IPS DF 6.9 (cell line): ENCODE measurements at regions not wholly inside any gene's neighbourhood (a gene's known extent, or its start where the extent isn't known, plus 50 kb on each side); places are given as distances from the start of the nearest gene placed in this dataset.

Source experiments
- DNase-seq: peaks from one replicate; pipeline ENCODE4 v3.0.0-alpha.2; 2013; ENCODE audit warnings: low read depth, low spot score
- H3K27ac ChIP-seq: one replicate; pipeline ENCODE4 v1.5.1; 2013; ENCODE audit warnings: low read length, control low read depth
- H3K27me3 ChIP-seq: 2 replicates; pipeline ENCODE4 v1.6.1; 2013; ENCODE audit warnings: mild to moderate bottlenecking, low read length; ENCODE audit not compliant: control insufficient read depth, insufficient read depth
- H3K36me3 ChIP-seq: 2 replicates; pipeline ENCODE4 v1.6.1; 2013; ENCODE audit warnings: low read length; ENCODE audit not compliant: control insufficient read depth, insufficient read depth
- H3K4me1 ChIP-seq: 2 replicates; pipeline ENCODE4 v1.6.1; 2013; ENCODE audit warnings: low read length; ENCODE audit not compliant: control insufficient read depth, insufficient read depth
- H3K4me3 ChIP-seq: 2 replicates; pipeline ENCODE4 v1.5.1; 2013; ENCODE audit warnings: mild to moderate bottlenecking, low read length
- H3K9me3 ChIP-seq: 2 replicates; pipeline ENCODE4 v1.6.1; 2013; ENCODE audit warnings: low read length, inconsistent platforms; ENCODE audit not compliant: control insufficient read depth, insufficient read depth
- WGBS: extraction: QIAGEN DNeasy Blood & Tissue Kit; methylation state at CpG from one replicate; pipeline ENCODE4 v1.1.7; 2013; ENCODE audit warnings: mixed read lengths, missing lambda C conversion rate; ENCODE audit not compliant: insufficient read length, insufficient coverage; 5-methylcytosine and 5-hydroxymethylcytosine counted together

- Histone ChIP-seq H3K4me3 (no peak overlapping the region), H3K27me3 (no peaks in the 10 kb centered on the region; the same call in 1 of the 2 replicates), H3K27ac (no peak overlapping the region), H3K4me1 (no peaks in the 10 kb centered on the region), H3K9me3 (no peaks in the 10 kb centered on the region), H3K36me3 (no peaks in the 10 kb centered on the region)
- no CpG with 5 or more reads among the region's 3 CpGs for WGBS
- no peak for DNase-seq
Measured at GRCh38 chr5:87002485-87002884, 265.2 kb upstream of the RASA1 start.

- no peaks in the 10 kb centered on the region for H3K9me3 ChIP-seq
- DNase-seq: no peak
- H3K4me1 ChIP-seq: no peaks in the 10 kb centered on the region
- H3K27ac ChIP-seq: no peak overlapping the region
- no CpG with 5 or more reads among the region's 3 CpGs for WGBS
- no peaks in the 10 kb centered on the region; the same call in 1 of the 2 replicates for H3K27me3 ChIP-seq
- H3K4me3 ChIP-seq: no peak overlapping the region
- H3K36me3 ChIP-seq: no peaks in the 10 kb centered on the region
Measured at GRCh38 chr5:87004101-87004500, 263.6 kb upstream of the RASA1 start.

- no peaks in the 10 kb centered on the region for H3K36me3 ChIP-seq
- no peak overlapping the region for H3K27ac ChIP-seq
- no peaks in the 10 kb centered on the region; the same call in 1 of the 2 replicates for H3K27me3 ChIP-seq
- H3K4me3 ChIP-seq: no peak overlapping the region
- no peaks in the 10 kb centered on the region for H3K9me3 ChIP-seq
- DNase-seq: no peak
- H3K4me1 ChIP-seq: no peaks in the 10 kb centered on the region
Measured at GRCh38 chr5:87007737-87008136, 259.9 kb upstream of the RASA1 start.

- whole genome bisulfite sequencing: no CpG with 5 or more reads among the region's 5 CpGs
- no peak overlapping the region for H3K4me3 ChIP-seq
- DNase-seq: no peak
- no peaks in the 10 kb centered on the region for H3K36me3 ChIP-seq
- no peaks in the 10 kb centered on the region for H3K9me3 ChIP-seq
- no peaks in the 10 kb centered on the region; the same call in 1 of the 2 replicates for H3K27me3 ChIP-seq
- H3K27ac ChIP-seq: no peak overlapping the region
- no peaks in the 10 kb centered on the region for H3K4me1 ChIP-seq
Measured at GRCh38 chr5:87008751-87009560, 258.7 kb upstream of the RASA1 start.

GRCh38 chr5:87010736-87011135, 256.9 kb upstream of the RASA1 start:
- no CpG with 5 or more reads among the region's 3 CpGs for WGBS
- no peak overlapping the region for H3K4me3 ChIP-seq
- no peaks in the 10 kb centered on the region for H3K27me3 ChIP-seq
- no peaks in the 10 kb centered on the region for H3K9me3 ChIP-seq
- H3K4me1 ChIP-seq: no peaks in the 10 kb centered on the region
- DNase-seq: no peak
- no peaks in the 10 kb centered on the region for H3K36me3 ChIP-seq
- no peak overlapping the region for H3K27ac ChIP-seq

- no CpG with 5 or more reads among the region's 1 CpG for WGBS
- H3K36me3 ChIP-seq: no peaks in the 10 kb centered on the region
Measured at GRCh38 chr5:87015901-87016300, 251.8 kb upstream of the RASA1 start.

GRCh38 chr5:87020099-87020934, 247.4 kb upstream of the RASA1 start:
- Histone ChIP-seq H3K27me3 (no peaks in the 10 kb centered on the region), H3K27ac (no peak overlapping the region), H3K4me1 (no peaks in the 10 kb centered on the region), H3K4me3 (no peak overlapping the region), H3K36me3 (no peaks in the 10 kb centered on the region), H3K9me3 (no peaks in the 10 kb centered on the region)
- DNase-seq: peak; percentile 5
- no CpG with 5 or more reads among the region's 4 CpGs for WGBS

More at GRCh38 chr5:87015901-87016300, 251.8 kb upstream of the RASA1 start:
- no peaks in the 10 kb centered on the region for H3K4me1 ChIP-seq
- H3K9me3 ChIP-seq: no peaks in the 10 kb centered on the region
- no peak for DNase-seq
- no peaks in the 10 kb centered on the region for H3K27me3 ChIP-seq
- H3K4me3 ChIP-seq: no peak overlapping the region
- no peak overlapping the region for H3K27ac ChIP-seq

- no peak for DNase-seq
Measured at GRCh38 chr5:87022415-87022814, 245.3 kb upstream of the RASA1 start.

GRCh38 chr5:87027570-87027969, 240.1 kb upstream of the RASA1 start:
- Histone ChIP-seq H3K9me3 (no peaks in the 10 kb centered on the region), H3K27ac (no peak overlapping the region), H3K27me3 (no peaks in the 10 kb centered on the region), H3K36me3 (no peaks in the 10 kb centered on the region), H3K4me1 (no peaks in the 10 kb centered on the region), H3K4me3 (no peak overlapping the region)
- DNase-seq: no peak
- WGBS: no CpG with 5 or more reads among the region's 1 CpG

More at GRCh38 chr5:87022415-87022814, 245.3 kb upstream of the RASA1 start:
- Histone ChIP-seq H3K4me3 (no peak overlapping the region), H3K4me1 (no peaks in the 10 kb centered on the region), H3K9me3 (no peaks in the 10 kb centered on the region), H3K27ac (no peak overlapping the region), H3K36me3 (no peaks in the 10 kb centered on the region), H3K27me3 (no peaks in the 10 kb centered on the region)
- WGBS: no CpG with 5 or more reads among the region's 6 CpGs

- H3K27ac ChIP-seq: no peak overlapping the region
- DNase-seq: no peak
- H3K36me3 ChIP-seq: no peaks in the 10 kb centered on the region
- WGBS: no CpG with 5 or more reads among the region's 7 CpGs
- no peaks in the 10 kb centered on the region for H3K9me3 ChIP-seq
- H3K27me3 ChIP-seq: no peaks in the 10 kb centered on the region
- no peak overlapping the region for H3K4me3 ChIP-seq
- H3K4me1 ChIP-seq: no peaks in the 10 kb centered on the region
Measured at GRCh38 chr5:87029951-87030350, 237.7 kb upstream of the RASA1 start.
